HuH-7.5 (cell line): ENCODE measurements at regions not wholly inside any gene's neighbourhood (a gene's known extent, or its start where the extent isn't known, plus 50 kb on each side); places are given as distances from the start of the nearest gene placed in this dataset.
A peak's percentile ranks its signal among the peaks of the same experiment; 100 is the strongest.
"Not testable (repeated sequence)": the region's sequence is repeated elsewhere in the genome, so short reads cannot be mapped to it uniquely, and the experiment has no call there.

Experiments used
- DNase-seq: peaks from one replicate; pipeline ENCODE4 v3.0.0; 2011; ENCODE audit warnings: low spot score

- not testable (repeated sequence) for DNase-seq
Measured at GRCh38 chr4:74505355-74505978, 60.5 kb downstream of the AREG start.

DNA sequence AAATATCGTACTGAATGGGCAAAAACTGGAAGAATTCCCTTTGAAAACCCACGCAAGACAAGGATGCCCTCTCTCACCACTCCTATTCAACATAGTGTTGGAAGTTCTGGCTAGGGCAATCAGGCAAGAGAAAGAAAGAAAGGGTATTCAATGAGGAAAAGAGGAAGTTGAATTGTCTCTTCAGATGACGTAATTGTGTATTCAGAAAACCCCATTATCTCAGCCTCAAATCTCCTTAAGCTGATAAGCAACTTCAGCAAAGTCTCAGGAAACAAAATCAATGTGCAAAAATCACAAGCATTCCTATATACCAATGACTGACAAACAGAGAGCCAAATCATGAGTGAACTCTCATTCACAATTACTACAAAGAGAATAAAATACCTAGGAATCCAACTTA lies 64.4 kb downstream of the AREG start:
- DNase-seq: not testable (repeated sequence)

DNA sequence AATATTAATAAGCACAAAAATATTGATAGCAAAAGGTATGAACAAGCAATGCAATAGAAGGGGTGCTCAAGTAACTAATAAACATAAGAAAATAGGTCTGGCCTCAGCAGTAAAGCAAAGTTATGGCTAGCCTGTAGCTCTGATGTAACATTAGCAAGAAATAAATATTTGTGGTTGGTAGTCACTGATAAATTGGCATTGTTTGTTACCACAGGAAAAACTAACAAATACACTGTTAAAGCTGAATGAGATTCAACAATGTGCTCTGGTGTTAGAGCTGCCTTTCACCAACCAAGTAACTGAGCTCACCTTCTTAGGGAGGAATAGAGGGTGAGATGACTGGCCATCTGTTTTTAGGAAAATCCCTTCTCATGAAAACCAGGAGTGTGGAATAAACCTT lies 71.4 kb downstream of the AREG start:
- DNase-seq: no peak

- DNase-seq: no peak
Measured at GRCh38 chr4:74517996-74518395, 73.1 kb downstream of the AREG start.

- DNase-seq: no peak
Measured at GRCh38 chr4:74522251-74522991, 77.5 kb downstream of the AREG start.

GRCh38 chr4:74523096-74523495 lies 78.2 kb downstream of the AREG start:
- no peak for DNase-seq

- DNase-seq: no peak
Measured at GRCh38 chr4:74524985-74525384, 80.0 kb downstream of the AREG start.

- no peak for DNase-seq
Measured at GRCh38 chr4:74527049-74527448, 82.1 kb downstream of the AREG start.

DNA sequence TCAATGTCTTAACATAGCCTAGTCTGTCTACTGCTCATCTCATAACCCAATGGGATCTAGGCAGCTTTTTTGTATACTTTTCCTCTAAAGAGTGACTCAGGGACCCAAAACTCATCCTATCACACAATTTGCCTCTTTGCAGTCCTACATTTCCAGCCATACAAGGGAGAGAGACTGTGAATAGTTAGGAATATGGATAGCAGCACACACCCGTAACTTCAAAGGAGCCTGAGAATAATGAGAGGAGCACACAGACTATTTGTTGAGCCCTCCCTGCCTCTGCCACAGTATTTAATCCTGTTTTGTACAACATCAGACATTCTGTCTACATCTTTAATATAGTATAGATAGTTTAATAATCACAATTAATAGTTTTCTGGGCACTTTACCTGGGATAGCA lies 83.2 kb downstream of the AREG start:
- DNase-seq: no peak

DNA sequence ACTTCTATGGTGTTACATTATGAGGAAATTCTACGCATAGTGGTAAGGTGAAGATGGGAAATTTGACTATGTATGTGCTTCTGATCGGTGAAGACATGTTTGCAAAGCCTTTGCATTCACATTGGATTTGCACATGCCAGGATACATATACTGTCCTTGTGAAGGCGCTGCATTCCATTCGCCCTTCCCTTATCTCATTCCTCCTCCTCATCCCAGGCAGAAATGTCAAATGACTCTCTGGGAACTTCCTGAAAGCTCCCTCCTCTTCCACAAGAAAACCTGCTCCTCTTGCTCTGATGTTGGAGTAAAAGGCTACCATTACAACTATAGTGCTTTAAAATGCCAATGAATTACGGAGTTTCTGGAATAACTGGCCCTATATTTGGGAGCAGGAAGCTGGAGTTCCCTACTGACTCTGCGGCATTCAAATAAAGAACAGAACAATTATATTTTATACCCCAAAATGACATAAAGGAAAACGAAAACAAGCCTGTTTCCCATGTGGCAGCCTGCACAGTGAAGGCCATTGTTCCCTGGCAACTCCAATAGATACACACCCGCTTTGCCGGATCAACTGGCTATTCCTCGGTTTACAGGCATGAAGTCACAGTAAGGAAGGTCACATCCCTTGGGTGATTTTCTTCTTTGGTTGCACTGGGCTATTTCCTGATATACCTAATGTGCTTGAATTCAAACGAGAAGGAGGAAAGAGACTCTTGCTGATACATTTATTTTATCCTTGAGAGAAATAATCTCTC lies 84.5 kb downstream of the AREG start:
- no peak for DNase-seq

DNA sequence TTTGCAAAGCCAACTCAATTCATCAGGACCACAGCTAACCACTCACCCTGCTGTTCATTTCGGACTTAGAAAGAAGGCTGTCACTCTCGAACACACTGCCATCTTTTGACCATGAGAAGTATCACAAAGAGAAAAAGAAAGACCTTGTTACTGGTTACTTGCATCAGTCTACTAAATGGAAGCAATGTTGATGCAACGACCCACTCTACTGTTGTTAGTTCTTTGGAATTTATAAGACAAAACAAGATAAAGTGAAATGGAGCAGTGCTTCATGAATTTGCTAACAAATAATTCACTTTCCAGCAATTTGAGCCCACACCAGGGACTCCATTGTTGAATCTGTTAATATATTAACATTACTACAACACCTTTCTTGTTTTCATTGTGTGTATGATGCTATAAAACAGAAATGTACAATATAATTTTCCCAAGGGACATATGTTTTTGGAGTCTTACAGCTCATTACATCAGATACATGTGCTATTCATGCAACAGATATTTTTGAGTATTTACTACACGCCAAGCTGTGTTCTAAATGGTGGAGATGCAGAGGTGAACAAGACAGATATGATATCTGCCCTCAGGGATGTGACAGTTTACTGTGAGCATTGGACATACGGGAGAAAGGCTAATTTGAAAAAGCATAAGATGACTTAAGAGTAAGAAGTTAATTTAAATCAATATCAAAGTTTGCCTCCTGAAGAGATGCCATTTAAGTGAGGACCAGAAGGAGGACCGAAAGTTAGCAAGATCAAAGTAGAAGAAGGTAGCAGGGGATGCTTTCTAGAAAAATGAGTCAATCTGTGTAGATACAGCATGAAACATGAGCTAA lies 87.2 kb downstream of the AREG start:
- peak; percentile 24 for DNase-seq

GRCh38 chr4:74534121-74534520 lies 89.2 kb downstream of the AREG start:
- DNase-seq: no peak

- no peak for DNase-seq
Measured at GRCh38 chr4:74534936-74535335, 90.0 kb downstream of the AREG start.

DNA sequence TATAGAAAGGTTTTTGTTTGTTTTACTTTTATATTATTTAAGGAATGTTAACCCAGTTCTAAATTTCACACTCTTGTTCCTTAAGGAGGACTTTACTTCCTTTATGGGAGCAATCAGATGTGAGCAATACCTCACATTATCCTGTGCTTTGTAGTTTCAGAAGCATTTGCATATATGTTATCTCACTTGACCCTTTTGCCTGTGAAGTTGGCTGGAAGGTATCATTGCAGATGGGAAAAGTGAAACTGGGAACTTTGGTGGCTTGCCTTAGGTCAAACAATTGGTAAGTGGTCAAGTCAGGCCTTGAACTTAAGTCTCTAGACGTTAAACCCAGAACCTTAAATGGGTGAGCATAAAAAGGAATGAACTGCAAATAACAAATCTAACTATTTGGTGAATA lies 90.6 kb downstream of the AREG start:
- DNase-seq: no peak

DNA sequence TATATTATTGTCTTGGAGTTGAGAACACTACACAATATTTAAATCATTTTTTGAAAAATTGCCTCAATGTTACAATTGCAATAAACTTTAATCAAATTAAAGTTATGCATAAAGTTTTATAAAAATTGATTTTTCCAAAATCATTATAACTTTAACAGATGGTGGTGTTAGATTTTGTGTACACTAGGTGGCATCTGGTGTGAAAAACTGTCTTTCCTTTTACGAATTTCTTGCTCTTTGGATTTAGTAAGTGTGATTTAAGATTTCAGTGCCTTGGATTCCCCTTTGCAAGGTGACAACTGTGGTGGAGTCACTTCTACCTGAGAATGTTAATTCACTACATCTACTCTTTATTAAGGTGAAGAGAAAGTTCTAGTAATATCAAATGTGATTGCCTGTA lies 91.6 kb downstream of the AREG start:
- DNase-seq: no peak

DNA sequence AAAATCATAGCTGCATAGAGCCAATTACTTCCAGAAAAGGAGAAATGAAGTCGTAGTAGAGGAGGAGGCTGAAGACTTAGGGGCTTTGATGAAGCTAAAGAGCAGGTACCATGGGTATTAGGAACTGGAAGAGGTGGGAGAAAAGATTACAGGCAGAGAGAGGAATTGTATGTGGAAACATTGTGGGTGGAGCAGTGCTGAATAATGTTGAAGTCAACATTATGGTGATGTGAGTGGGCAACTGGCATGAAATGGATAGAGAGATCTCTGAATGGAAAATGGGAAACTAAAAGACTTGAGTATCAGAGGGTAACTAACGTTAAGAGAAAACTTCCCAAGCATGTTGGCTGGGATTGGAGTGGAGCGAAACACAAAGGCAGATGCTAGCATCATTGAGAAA lies 92.5 kb downstream of the AREG start:
- DNase-seq: no peak

GRCh38 chr4:74539044-74539790 lies 94.3 kb downstream of the AREG start:
- DNase-seq: no peak

DNA sequence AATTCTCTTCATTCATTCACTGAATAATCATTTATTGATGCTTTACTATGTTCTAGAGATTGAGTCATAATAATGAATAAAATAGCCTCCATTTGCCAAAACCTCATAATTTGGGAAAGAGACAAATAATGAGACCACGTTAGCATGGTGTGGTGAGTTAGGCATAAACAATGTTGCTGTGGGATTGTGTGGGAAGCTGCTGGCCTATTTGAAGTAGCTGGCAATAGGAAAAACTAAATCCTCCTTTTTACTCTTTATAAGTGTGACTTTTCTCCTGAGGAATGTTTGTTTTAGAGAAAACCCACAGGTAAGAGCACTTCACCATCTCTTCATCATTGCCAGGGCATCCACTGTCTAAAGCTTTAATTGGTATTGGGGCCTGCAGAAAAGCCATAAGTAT lies 95.3 kb downstream of the AREG start:
- DNase-seq: no peak

GRCh38 chr4:74541667-74542066 lies 96.7 kb downstream of the AREG start:
- DNase-seq: no peak

- DNase-seq: no peak
Measured at GRCh38 chr4:74543231-74543781, 98.4 kb downstream of the AREG start.

DNA sequence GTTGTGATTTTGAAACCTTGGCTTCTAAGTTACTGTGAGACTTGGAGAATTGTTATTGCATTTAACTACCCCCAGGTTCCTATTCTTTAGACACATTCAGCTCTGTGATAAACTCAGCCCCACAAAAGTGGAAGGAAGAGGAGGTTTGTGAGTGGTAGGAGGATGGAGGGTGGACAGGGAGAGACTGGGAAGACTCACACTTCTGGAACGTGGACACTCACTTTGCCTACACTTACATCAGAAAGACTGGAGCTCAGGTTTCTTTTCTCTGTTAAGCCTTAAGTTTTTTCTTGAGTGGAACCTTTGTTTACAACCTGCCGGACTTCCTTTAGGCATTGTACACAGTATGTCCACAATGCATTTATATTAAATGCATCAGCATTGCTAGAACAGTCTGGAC lies 99.0 kb downstream of the AREG start:
- DNase-seq: no peak
